Ureter (tissue), 1 donor: ENCODE measurements at regions not wholly inside any gene's neighbourhood (a gene's known extent, or its start where the extent isn't known, plus 50 kb on each side); places are given as distances from the start of the nearest gene placed in this dataset.
A peak's percentile ranks its signal among the peaks of the same experiment; 100 is the strongest.
"Not testable (repeated sequence)": the region's sequence is repeated elsewhere in the genome, so short reads cannot be mapped to it uniquely, and the experiment has no call there.

Source experiments
- DNase-seq: peaks from one replicate; pipeline ENCODE4 v3.0.0-alpha.2; 2020; ENCODE audit warnings: low spot score
- donor health status: DM: yes; HTN: yes; CAD: no.

DNA sequence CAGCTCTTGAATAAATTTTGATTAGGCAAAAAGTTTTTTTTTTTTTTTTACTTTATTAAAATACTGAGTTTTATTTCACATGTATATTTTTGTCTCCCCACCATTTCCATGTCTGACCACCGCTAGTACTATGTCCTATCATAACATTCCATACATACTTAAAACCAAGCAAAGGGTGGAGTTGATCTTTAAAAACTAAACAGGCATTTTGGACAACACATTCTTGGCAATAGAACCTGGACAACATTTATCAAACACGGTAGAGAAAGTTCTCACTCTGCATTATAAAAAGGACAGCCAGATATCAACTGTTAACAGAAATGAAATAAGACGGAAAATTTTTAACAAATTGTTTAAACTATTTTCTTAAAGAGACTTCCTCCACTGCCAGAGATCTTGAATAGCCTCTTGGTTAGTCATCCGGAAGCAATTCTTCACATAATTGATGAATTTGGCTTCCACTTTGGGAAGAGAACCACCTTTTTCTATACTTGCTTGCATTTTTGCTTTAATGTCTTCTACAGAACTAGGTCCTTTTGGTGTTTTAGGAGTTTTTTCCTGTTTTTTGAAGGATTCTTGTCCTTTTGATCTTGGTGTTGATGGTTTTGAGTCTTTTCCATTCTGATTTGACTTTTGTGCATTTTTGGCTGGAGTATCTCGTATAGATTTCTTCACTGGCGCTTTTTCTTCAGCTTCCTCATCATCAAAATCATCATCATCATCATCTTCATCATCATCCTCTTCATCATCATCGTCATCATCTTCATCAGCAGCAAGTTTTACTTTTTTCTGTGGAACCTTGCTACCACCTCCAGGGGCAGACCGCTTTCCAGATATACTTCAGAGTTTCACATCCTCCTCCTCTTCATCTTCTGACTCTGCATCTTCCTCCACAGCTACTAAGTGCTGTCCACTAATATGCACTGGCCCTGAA is 58.7 kb downstream of the POU5F2 start:
- DNase-seq, result not testable (repeated sequence)

GRCh38 chr5:93681432-93681831 is 60.0 kb downstream of the POU5F2 start:
- no peak for DNase-seq

- DNase-seq, result peak; percentile 49
These were observed 64.0 kb downstream of the POU5F2 start for GRCh38 chr5:93677359-93677891.

DNA sequence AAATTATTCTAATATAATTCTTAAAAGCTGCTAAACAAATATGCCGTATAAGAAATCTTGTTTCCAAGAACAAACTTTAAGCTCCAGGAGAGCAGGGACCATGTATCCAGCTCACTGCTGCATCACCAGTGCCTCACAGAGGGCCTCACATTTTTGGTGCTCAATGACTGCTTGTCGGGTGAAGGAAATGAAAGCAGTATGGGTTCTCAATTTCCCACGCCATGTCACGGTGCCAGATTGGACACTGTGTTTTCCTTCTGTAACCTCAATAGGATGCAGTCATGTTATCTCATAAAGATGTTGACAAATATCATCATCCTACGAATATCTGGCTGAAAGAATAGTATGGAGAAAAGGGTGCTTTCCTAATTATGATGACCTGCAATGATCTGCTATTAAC is 64.7 kb downstream of the POU5F2 start:
- DNase-seq, result no peak

DNA sequence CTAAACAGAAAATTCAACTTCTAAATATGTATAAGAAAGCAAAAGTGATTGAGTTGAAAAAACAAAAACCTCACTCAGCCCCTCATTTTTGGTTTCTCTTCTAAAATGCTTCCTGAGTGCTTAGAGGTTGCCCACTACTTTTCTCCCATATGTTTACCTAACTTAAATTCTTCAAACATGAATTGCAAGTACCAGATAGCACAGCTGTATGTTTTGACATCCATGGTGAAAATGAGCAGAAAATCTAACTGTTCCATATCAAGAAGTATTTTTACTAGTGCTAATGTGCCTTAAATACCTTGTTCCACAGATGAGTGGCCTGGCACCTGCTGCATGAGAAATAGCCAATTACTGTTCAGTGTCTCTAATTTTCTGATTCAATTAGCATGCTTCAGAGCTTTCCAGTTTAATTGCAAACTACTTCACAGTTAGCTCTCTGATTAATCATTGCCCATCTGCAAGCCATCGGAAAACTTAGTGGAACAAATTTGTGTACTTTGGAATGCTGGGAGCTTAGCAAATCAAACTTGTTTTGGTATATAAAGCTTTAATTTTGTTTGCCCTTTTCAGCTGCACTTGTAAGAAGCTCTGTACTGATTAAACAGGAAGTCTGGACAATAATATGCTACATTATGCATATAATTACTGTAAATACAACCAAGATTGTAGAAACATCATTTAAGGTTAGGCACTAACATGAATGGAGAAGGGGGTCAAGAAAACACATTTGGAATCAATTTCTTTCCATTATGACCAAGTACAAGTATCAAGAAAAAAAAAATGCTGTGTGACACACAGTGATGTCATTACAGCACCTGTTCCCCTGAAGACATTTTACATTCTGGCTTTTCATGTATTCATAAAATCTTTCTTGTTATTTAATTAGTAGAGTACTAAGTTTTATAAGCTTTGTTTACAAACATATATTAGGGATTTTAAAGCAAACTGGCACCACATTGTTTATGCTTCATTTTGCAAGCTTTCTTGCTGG is 65.6 kb downstream of the POU5F2 start:
- no peak for DNase-seq

DNA sequence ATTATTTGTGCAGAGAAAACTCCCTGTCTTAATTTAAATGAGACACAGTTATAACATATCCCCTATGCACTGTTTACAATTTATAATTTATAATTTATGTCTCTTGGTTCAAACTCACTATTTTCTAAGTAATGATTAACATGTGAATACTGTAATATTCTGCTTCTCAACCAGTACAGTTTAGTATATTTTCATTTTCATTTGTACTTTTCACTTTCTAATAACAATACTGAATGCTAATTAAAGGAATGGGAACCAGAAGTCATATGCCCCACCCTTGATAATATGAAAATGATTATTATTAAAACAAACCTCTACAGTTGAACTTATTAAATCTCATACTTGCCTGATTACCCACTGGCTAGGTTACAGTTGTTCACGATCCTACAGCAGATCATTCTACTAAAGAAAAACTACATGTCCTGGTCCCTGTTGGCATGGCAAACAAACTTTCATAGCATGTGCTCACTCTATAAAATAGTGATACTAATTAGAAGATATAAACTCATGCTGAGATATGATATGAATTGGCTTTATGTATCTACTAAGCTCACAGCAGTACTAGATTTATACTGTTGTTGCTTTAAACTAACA is 66.4 kb downstream of the POU5F2 start:
- no peak for DNase-seq

DNA sequence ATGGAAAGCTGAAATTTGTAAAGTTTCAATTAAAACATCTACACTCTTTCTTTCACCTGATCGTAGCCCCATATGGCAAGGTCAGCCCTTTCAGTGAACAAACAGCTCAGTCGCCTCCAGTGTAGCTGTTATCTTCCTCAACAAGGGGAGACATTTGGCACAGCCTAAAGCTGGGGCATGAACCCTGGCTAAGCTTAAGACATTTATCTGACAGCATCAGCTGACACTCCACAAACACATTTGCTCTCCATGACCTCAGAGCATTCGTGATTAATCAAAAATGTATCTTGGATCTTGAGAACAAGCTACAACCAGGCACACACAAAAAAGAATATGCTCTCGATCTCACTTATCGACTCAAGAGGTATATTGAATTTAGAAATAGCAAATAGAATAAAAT is 67.3 kb downstream of the POU5F2 start:
- no peak for DNase-seq

- DNase-seq, result no peak
These were observed 68.0 kb downstream of the POU5F2 start for GRCh38 chr5:93673316-93673954.

DNA sequence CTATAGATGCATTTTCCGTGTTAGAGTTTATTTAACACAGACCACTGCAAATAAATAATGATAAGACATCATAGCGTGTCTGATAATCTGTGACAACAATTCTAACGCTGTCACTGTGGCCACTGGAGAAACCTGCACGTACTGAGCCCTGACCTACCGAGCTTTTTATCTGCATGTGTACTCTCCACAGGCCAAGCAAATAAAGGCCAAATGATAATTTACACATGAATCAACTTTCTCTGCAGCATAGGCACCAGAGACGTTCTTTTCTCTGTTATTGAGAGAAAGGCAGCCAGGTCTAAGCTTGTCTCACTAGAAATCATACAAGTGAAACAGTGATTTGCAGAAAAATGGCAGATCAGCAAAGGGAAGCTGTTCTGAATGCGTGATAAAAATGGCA is 75.8 kb downstream of the POU5F2 start:
- no peak for DNase-seq

DNA sequence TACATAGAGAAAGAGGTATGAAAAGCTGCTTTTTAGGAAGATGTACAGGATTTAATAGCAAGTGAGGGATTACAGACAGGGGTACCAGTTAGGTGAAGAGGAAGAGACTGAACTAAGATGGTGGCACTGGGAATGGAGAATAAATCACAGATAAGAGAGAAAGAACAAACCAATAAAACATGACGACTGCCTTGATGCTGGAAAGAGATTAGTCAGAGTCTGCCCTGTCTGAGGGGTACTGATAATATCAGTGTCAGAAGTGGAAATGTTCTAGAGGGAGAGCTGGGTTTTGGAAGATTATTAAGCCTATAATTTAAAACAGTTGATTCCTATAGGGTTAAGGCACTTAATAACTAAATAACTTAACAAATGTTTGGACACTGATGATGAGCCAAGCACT is 77.7 kb downstream of the NR2F1 start:
- no peak for DNase-seq

- no peak for DNase-seq
These were observed 75.0 kb downstream of the NR2F1 start for GRCh38 chr5:93658044-93658443.

DNA sequence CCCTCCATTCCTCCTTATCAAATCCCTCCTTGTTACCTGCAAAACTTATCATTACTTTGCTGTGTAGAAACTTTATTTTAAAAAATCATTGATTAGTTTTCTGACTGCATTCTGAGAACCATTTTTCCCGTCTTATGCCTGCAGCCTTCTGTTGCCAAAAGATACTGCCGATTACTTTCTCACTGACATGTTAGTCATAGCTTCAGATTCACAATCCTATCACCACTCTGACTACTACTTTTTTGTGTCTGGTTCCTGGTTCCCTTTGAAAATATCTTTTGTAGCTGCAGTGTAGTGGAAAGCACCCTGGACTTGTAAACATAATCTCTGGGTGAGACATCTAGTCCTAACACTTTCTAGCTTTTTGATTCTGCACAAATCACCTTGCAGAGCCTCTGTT is 71.7 kb downstream of the NR2F1 start:
- DNase-seq, result no peak

- DNase-seq, result no peak
These were observed 70.7 kb downstream of the NR2F1 start for GRCh38 chr5:93653716-93654115.

- DNase-seq, result no peak
These were observed 66.3 kb downstream of the NR2F1 start for GRCh38 chr5:93649234-93649900.

- DNase-seq, result no peak
These were observed 61.7 kb downstream of the NR2F1 start for GRCh38 chr5:93644760-93645159.
